HFF-Myc (cell line): ENCODE measurements at regions not wholly inside any gene's neighbourhood (a gene's known extent, or its start where the extent isn't known, plus 50 kb on each side); places are given as distances from the start of the nearest gene placed in this dataset.

Experiments used
- DNase-seq: peaks from one replicate; pipeline ENCODE4 v3.0.0-alpha.2; 2011; ENCODE audit warnings: low read depth; ENCODE audit errors: extremely low read depth
- H3K4me3 ChIP-seq: replicated peaks from 2 replicates; pipeline ENCODE4 v1.5.1; 2011; ENCODE audit warnings: low read depth, mild to moderate bottlenecking, control low read depth, low read length
- TF ChIP-seq, protein P1 (sequence below): IDR thresholded peaks from 2 replicates; pipeline ENCODE4 v1.5.1; 2012; ENCODE audit warnings: mild to moderate bottlenecking, low read depth, low read length, control low read depth; ENCODE audit errors: missing control alignments

DNA sequence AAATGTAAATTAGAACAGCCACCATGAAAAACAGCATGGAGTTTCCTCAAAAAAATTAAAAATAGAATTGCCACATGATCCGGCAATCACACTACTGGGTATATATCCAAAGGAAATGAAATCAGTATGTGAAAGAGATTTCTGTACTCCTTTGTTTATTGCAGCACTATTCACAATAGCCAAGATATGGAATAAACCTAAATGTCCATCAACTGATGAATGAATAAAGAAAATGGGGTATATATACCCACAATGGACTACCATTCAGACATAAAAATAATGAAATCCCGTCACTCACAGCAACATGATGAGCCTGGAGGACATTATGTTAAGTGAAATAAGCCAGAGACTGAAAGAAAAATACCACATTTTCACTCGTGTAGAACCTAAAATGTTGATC is 296.9 kb downstream of the RAP2B start:
- no peak for DNase-seq
- H3K4me3 ChIP-seq = no peak overlapping the region
- TF ChIP-seq, protein P1, sequence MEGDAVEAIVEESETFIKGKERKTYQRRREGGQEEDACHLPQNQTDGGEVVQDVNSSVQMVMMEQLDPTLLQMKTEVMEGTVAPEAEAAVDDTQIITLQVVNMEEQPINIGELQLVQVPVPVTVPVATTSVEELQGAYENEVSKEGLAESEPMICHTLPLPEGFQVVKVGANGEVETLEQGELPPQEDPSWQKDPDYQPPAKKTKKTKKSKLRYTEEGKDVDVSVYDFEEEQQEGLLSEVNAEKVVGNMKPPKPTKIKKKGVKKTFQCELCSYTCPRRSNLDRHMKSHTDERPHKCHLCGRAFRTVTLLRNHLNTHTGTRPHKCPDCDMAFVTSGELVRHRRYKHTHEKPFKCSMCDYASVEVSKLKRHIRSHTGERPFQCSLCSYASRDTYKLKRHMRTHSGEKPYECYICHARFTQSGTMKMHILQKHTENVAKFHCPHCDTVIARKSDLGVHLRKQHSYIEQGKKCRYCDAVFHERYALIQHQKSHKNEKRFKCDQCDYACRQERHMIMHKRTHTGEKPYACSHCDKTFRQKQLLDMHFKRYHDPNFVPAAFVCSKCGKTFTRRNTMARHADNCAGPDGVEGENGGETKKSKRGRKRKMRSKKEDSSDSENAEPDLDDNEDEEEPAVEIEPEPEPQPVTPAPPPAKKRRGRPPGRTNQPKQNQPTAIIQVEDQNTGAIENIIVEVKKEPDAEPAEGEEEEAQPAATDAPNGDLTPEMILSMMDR = no peak

DNA sequence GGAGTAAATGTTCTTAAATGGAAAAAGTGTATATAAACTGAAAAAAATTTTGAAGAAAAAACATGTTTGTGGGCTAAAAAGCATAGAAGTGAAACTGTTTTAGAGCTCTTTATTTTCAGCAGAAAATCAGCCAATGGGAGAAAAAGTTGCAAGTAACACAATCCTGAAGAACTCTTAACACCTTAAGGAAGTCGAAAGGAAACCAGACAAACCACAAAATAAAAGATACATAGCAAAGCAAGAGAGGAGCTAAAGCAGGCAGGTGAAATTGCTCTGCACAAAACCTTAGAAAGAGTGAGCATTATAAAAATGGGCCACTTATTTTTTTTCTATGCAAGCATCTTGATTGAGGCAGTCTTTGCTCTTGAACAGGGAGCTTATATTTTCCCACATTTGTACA is 300.5 kb downstream of the RAP2B start:
- H3K4me3 ChIP-seq = no peak overlapping the region
- TF ChIP-seq, protein P1 = no peak
- DNase-seq = no peak

DNA sequence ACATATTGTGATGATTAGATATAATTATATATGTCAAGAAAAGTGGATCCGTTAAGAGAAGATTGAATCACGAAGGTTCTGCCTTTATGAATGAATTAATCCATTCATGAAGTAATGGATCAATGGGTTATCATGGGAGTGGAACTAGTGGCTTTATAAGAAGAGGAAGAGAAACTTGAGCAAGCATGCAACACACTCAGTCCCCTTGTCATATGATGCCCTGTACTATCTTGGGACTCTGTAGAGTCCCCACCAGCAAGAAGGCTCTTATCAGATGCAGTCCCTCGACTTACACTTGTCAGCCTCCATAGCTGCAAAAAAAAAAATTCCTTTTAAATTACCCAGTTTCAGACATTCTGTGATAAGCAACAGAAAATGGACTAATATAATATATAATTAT is 301.9 kb downstream of the RAP2B start:
- H3K4me3 ChIP-seq = no peak overlapping the region
- no peak for DNase-seq
- TF ChIP-seq, protein P1 = no peak

DNA sequence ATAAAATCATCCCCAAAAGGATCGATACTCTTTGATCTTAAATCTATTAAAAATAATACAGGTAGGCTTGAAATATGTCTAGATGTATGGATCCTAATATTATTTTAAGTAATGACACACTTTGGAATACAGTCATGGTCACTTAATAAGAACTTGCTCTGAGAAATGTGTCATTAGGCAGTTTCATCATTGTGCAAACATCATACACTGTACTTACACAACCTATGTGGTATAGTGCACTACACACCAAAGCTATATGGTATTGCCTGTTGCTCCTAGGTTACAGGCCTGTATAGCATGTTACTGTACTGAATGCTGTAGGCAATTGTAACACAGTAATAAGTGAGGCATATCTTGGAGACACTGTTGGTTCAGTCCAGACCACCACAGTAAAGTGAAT is 307.1 kb downstream of the RAP2B start:
- TF ChIP-seq, protein P1 = no peak
- no peak overlapping the region for H3K4me3 ChIP-seq
- DNase-seq = no peak

DNA sequence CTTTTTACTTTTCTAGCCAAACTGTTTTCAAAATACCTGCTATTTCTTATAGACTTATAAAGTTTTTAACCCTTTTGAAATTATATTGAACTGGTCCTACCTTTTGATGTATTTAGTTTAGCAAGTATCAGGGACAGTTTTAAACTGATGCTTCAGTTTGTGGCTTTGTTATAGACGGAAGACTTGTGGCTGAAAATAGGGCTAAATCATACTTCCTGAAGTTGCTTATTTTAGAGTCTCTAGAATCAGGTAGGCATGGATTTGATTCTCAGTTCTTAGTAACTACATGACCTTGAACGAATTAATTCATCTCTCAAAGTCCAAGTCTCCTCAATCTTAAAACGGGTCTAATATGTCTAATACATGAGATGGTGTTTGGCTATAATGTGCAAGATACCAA is 322.8 kb downstream of the RAP2B start:
- H3K4me3 ChIP-seq = no peak overlapping the region
- TF ChIP-seq, protein P1 = no peak
- no peak for DNase-seq

DNA sequence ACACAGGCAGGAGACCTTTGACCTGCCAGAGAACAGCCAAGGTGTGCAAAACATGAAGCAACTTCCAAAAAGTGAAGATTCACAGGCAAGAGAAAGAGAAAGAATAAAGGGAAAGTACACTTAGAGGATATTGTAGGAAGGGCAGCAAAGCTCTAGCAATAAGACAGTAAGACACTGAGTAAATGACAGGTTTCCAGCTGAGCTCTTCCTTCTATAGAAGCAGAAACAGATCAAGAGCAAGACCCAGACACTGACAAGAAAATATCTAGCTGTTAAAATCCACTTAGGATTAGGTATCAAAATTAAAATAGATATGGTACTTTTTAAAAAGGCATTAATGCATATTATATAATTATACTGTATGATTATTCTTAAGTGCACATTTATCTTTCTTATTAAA is 333.4 kb downstream of the RAP2B start:
- DNase-seq = no peak
- no peak overlapping the region for H3K4me3 ChIP-seq
- TF ChIP-seq, protein P1 = no peak

DNA sequence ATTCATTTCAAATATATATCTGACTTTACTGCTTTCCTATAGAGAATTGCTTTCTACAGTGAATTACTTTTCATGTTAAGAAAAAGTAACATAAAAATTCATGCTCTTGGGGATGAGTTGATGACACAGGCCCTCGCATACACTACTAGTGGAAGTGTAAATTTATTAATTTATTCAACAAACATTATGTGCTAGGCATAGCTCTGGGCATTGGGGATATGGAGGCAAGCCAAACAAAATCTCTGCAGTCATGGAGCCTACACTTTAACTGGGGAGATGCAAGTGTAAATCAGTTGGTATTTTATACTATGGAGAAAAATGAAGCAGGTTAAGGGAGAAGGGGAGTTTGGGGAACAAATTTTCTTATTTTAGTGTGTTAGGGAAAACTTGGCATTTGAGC is 340.7 kb downstream of the RAP2B start:
- no peak for DNase-seq
- TF ChIP-seq, protein P1 = no peak
- H3K4me3 ChIP-seq = no peak overlapping the region
